Liver (tissue), 7 donors: ENCODE measurements at regions not wholly inside any gene's neighbourhood (a gene's known extent, or its start where the extent isn't known, plus 50 kb on each side); places are given as distances from the start of the nearest gene placed in this dataset.

ENCODE experiments used
- DNase-seq: peaks from one replicate; pipeline ENCODE4 v3.0.0-alpha.2; 2017; ENCODE audit warnings: low spot score
- H3K27ac ChIP-seq, 2 donors: one replicate each; pipeline ENCODE4 v1.7.0; 2013; ENCODE audit warnings: inconsistent platforms in 2 of 2, low read length in 2 of 2, control low read depth in 1 of 2, low read depth in 1 of 2, mild to moderate bottlenecking in 1 of 2
- H3K27me3 ChIP-seq, 4 donors: one replicate each; pipeline versions ENCODE4 v1.6.1 to v1.7.0; 2013; ENCODE audit warnings: low read length in 3 of 4, inconsistent platforms in 1 of 4, mild to moderate bottlenecking in 1 of 4, moderate library complexity in 1 of 4; ENCODE audit not compliant: control insufficient read depth in 4 of 4, insufficient read depth in 4 of 4
- H3K36me3 ChIP-seq, 4 donors: one replicate each; pipeline versions ENCODE4 v1.6.1 to v1.7.0; 2013; ENCODE audit warnings: low read length in 3 of 4, mild to moderate bottlenecking in 3 of 4, low read depth in 1 of 4, moderate library complexity in 1 of 4; ENCODE audit not compliant: control insufficient read depth in 4 of 4, insufficient read depth in 3 of 4
- H3K4me1 ChIP-seq, 4 donors: one replicate each; pipeline versions ENCODE4 v1.6.1 to v1.7.0; 2013; ENCODE audit warnings: low read length in 3 of 4, mild to moderate bottlenecking in 3 of 4, moderate library complexity in 1 of 4; ENCODE audit not compliant: control insufficient read depth in 4 of 4, insufficient read depth in 4 of 4
- H3K4me3 ChIP-seq, 3 donors: one replicate each; pipeline versions ENCODE4 v1.6.1 to v1.7.0; 2013; ENCODE audit warnings: low read length in 3 of 3, control low read depth in 1 of 3, low read depth in 1 of 3, mild to moderate bottlenecking in 1 of 3
- H3K9ac ChIP-seq, 2 donors: one replicate each; pipeline ENCODE4 v1.7.0; 2013; ENCODE audit warnings: low read length in 2 of 2, mild to moderate bottlenecking in 2 of 2, moderate library complexity in 2 of 2, control low read depth in 1 of 2, low read depth in 1 of 2
- H3K9me3 ChIP-seq, 4 donors: one replicate each; pipeline versions ENCODE4 v1.6.1 to v1.7.0; 2013; ENCODE audit warnings: low read length in 3 of 4; ENCODE audit not compliant: control insufficient read depth in 4 of 4
- ATF3 ChIP-seq: IDR thresholded peaks from 2 replicates; pipeline ENCODE4 v1.6.1; 2016; ENCODE audit warnings: antibody characterized with exemption
- EGR1 ChIP-seq, 2 donors: IDR thresholded peaks; 2 replicates each; pipeline ENCODE4 v1.6.1; 2016 to 2018; ENCODE audit warnings: antibody characterized with exemption in 2 of 2, low read depth in 2 of 2
- FOXA2 ChIP-seq: IDR thresholded peaks from 2 replicates; pipeline ENCODE4 v1.6.1; 2016; ENCODE audit warnings: antibody characterized with exemption
- GABPA ChIP-seq, 2 donors: IDR thresholded peaks in 1 of 2; conservative IDR thresholded peaks in 1 of 2; 2 replicates each; pipeline ENCODE4 v1.6.1; 2016; ENCODE audit warnings: antibody characterized with exemption in 2 of 2, mild to moderate bottlenecking in 1 of 2, moderate library complexity in 1 of 2
- HNF4A ChIP-seq, 2 donors: conservative IDR thresholded peaks; 2 replicates each; pipeline ENCODE4 v1.6.1; 2016; ENCODE audit warnings: antibody characterized with exemption in 2 of 2, mild to moderate bottlenecking in 2 of 2
- HNF4G ChIP-seq: IDR thresholded peaks from 2 replicates; pipeline ENCODE4 v1.6.1; 2016; ENCODE audit warnings: antibody characterized with exemption
- JUND ChIP-seq, 2 donors: IDR thresholded peaks; 2 replicates each; pipeline ENCODE4 v1.6.1; 2016; ENCODE audit warnings: antibody characterized with exemption in 2 of 2
- MAX ChIP-seq: IDR thresholded peaks from 2 replicates; pipeline ENCODE4 v1.6.1; 2016; ENCODE audit warnings: antibody characterized with exemption
- RAD21 ChIP-seq, 2 donors: IDR thresholded peaks; 2 replicates each; pipeline ENCODE4 v1.6.1; 2016; ENCODE audit warnings: antibody characterized with exemption in 2 of 2, mild to moderate bottlenecking in 2 of 2
- REST ChIP-seq: IDR thresholded peaks from 2 replicates; pipeline ENCODE4 v1.6.1; 2016; ENCODE audit warnings: antibody characterized with exemption, mild to moderate bottlenecking
- RXRA ChIP-seq, 2 donors: IDR thresholded peaks; 2 replicates each; pipeline ENCODE4 v1.6.1; 2017 to 2018; ENCODE audit warnings: antibody characterized with exemption in 2 of 2, mild to moderate bottlenecking in 1 of 2
- SP1 ChIP-seq: IDR thresholded peaks from 2 replicates; pipeline ENCODE4 v1.6.1; 2018; ENCODE audit warnings: antibody characterized with exemption, mild to moderate bottlenecking
- YY1 ChIP-seq: IDR thresholded peaks from 2 replicates; pipeline ENCODE4 v1.6.1; 2016; ENCODE audit warnings: antibody characterized with exemption, mild to moderate bottlenecking
- ZBTB33 ChIP-seq: IDR thresholded peaks from 2 replicates; pipeline ENCODE4 v1.6.1; 2016; ENCODE audit warnings: antibody characterized with exemption
- WGBS: extraction: QIAGEN DNeasy Blood & Tissue Kit; methylation state at CpG from one replicate; pipeline ENCODE4 v1.1.7; 2013; 5-methylcytosine and 5-hydroxymethylcytosine counted together
- donor health status: healthy.
- donor health status: healthy.
- donor health status: healthy.
- donor health status: healthy.

GRCh38 chr2:17166506-17166905 lies 351.7 kb downstream of the RAD51AP2 start:
- Histone ChIP-seq H3K9ac (no peak overlapping the region), H3K27me3 (no peaks in the 10 kb centered on the region)
- no peak for DNase-seq

GRCh38 chr2:17164550-17164949 lies 353.7 kb downstream of the RAD51AP2 start:
- WGBS, result 95% methylated on average over 1 of the region's 1 CpG
- no peaks in the 10 kb centered on the region for H3K4me1 ChIP-seq
- H3K27ac ChIP-seq, result no peak overlapping the region
- DNase-seq, result no peak
- H3K27me3 ChIP-seq, result no peaks in the 10 kb centered on the region
- H3K9me3 ChIP-seq, result no peaks in the 10 kb centered on the region
- H3K4me3 ChIP-seq, result no peak overlapping the region
- no peaks in the 10 kb centered on the region for H3K36me3 ChIP-seq
- TF ChIP-seq REST, result no peak
- TF ChIP-seq JUND (IDR thresholded peaks at IDR 0.05), result no peak
- no peak for TF ChIP-seq SP1
- no peak for TF ChIP-seq RXRA (IDR thresholded peaks at IDR 0.05)
- TF ChIP-seq RAD21 (IDR thresholded peaks at IDR 0.05), result no peak
- TF ChIP-seq FOXA2, result no peak
- TF ChIP-seq HNF4G, result no peak
- TF ChIP-seq ATF3, result no peak
- TF ChIP-seq EGR1 (IDR thresholded peaks at IDR 0.05; ENCODE audit: low read depth in 2 of 2), result no peak
- TF ChIP-seq MAX, result no peak
- TF ChIP-seq GABPA (IDR thresholded peaks at IDR 0.05 in 1 of 2, conservative IDR thresholded peaks at IDR 0.05 in 1 of 2), result no peak
- H3K9ac ChIP-seq, result no peak overlapping the region

More at GRCh38 chr2:17166506-17166905, 351.7 kb downstream of the RAD51AP2 start:
- H3K27ac ChIP-seq, result no peak overlapping the region
- no peaks in the 10 kb centered on the region for H3K4me1 ChIP-seq
- H3K9me3 ChIP-seq, result no peaks in the 10 kb centered on the region
- H3K36me3 ChIP-seq, result no peaks in the 10 kb centered on the region
- 84% methylated on average over 4 of the region's 4 CpGs for WGBS
- TF ChIP-seq ZBTB33, result no peak
- TF ChIP-seq ATF3, result no peak
- TF ChIP-seq GABPA (IDR thresholded peaks at IDR 0.05 in 1 of 2, conservative IDR thresholded peaks at IDR 0.05 in 1 of 2), result no peak
- no peak for TF ChIP-seq JUND (IDR thresholded peaks at IDR 0.05)
- TF ChIP-seq EGR1 (IDR thresholded peaks at IDR 0.05; ENCODE audit: low read depth in 2 of 2), result no peak
- TF ChIP-seq FOXA2, result no peak
- no peak for TF ChIP-seq RAD21 (IDR thresholded peaks at IDR 0.05)
- no peak for TF ChIP-seq HNF4A (conservative IDR thresholded peaks at IDR 0.05)
- TF ChIP-seq YY1, result no peak
- no peak overlapping the region for H3K4me3 ChIP-seq
